SK-MEL-5 (cell line): ENCODE measurements at regions not wholly inside any gene's neighbourhood (a gene's known extent, or its start where the extent isn't known, plus 50 kb on each side); places are given as distances from the start of the nearest gene placed in this dataset.
"Not testable (repeated sequence)": the region's sequence is repeated elsewhere in the genome, so short reads cannot be mapped to it uniquely, and the experiment has no call there.

Experiments used
- DNase-seq: peaks from one replicate; pipeline ENCODE4 v3.0.0-alpha.2; 2016; ENCODE audit warnings: low read depth, low spot score
- in situ Hi-C: cut with HindIII; loops from 2 replicates; pipeline ENCODE4 v1.10.0; 2016; ENCODE audit warnings: low sequenced_read_pairs, high pct_unique_total_duplicates, low pct_unique_long_range_greater_than_20kb

GRCh38 chr18:23311351-23312121, 141.6 kb upstream of the RIOK3 start:
- in situ Hi-C loops: no loop called here

GRCh38 chr18:23313379-23313778, 139.7 kb upstream of the RIOK3 start:
- DNase-seq: no peak
- in situ Hi-C loops: no loop called here

More at GRCh38 chr18:23311351-23312121, 141.6 kb upstream of the RIOK3 start:
- no peak for DNase-seq

GRCh38 chr18:23314672-23315071, 138.4 kb upstream of the RIOK3 start:
- DNase-seq: no peak
- in situ Hi-C loops: no loop called here

GRCh38 chr18:23316316-23316715, 136.8 kb upstream of the RIOK3 start:
- in situ Hi-C loops: no loop called here
- no peak for DNase-seq

GRCh38 chr18:23316988-23317387, 136.1 kb upstream of the RIOK3 start:
- in situ Hi-C loops: no loop called here
- no peak for DNase-seq

GRCh38 chr18:23317975-23318675, 135.0 kb upstream of the RIOK3 start:
- DNase-seq: no peak
- in situ Hi-C loops: no loop called here

GRCh38 chr18:23320709-23321236, 132.3 kb upstream of the RIOK3 start:
- no peak for DNase-seq
- in situ Hi-C loops: no loop called here

- DNase-seq: no peak
- in situ Hi-C loops: no loop called here
Observed at GRCh38 chr18:23321996-23322395, 131.1 kb upstream of the RIOK3 start.

GRCh38 chr18:23324056-23324811, 128.9 kb upstream of the RIOK3 start:
- no peak for DNase-seq
- in situ Hi-C loops: no loop called here

- in situ Hi-C loops: no loop called here
- DNase-seq: no peak
Observed at GRCh38 chr18:23324861-23325260, 128.2 kb upstream of the RIOK3 start.

GRCh38 chr18:23329671-23330070, 123.4 kb upstream of the RIOK3 start:
- in situ Hi-C loops, DNase-seq: not testable (repeated sequence)

- no peak for DNase-seq
- in situ Hi-C loops: no loop called here
Observed at GRCh38 chr18:23330423-23330822, 122.7 kb upstream of the RIOK3 start.

- in situ Hi-C loops: no loop called here
Observed at GRCh38 chr18:23331091-23331920, 121.8 kb upstream of the RIOK3 start.

GRCh38 chr18:23332356-23332755, 120.7 kb upstream of the RIOK3 start:
- no peak for DNase-seq
- in situ Hi-C loops: no loop called here

More at GRCh38 chr18:23331091-23331920, 121.8 kb upstream of the RIOK3 start:
- DNase-seq: no peak

GRCh38 chr18:23333827-23334226, 119.3 kb upstream of the RIOK3 start:
- DNase-seq: no peak
- in situ Hi-C loops: no loop called here

GRCh38 chr18:23334569-23334968, 118.5 kb upstream of the RIOK3 start:
- DNase-seq: no peak
- in situ Hi-C loops: no loop called here

GRCh38 chr18:23336101-23336500, 117.0 kb upstream of the RIOK3 start:
- no peak for DNase-seq
- in situ Hi-C loops: no loop called here
